Epithelial cell of esophagus (primary cell): ENCODE measurements at regions not wholly inside any gene's neighbourhood (a gene's known extent, or its start where the extent isn't known, plus 50 kb on each side); places are given as distances from the start of the nearest gene placed in this dataset.

Experiments
- DNase-seq: peaks from one replicate; pipeline ENCODE4 v3.0.0; 2010; ENCODE audit warnings: low read depth
- H3K4me3 ChIP-seq: 2 replicates; pipeline ENCODE4 v1.5.1; 2011; ENCODE audit warnings: mild to moderate bottlenecking, low read length, control low read depth
- TF ChIP-seq, protein P1 (sequence below): IDR thresholded peaks from 2 replicates; pipeline ENCODE4 v1.5.1; 2011; ENCODE audit warnings: low read depth, mild to moderate bottlenecking, low read length, control low read depth, inconsistent platforms; ENCODE audit not compliant: insufficient read depth; ENCODE audit errors: missing control alignments

DNA sequence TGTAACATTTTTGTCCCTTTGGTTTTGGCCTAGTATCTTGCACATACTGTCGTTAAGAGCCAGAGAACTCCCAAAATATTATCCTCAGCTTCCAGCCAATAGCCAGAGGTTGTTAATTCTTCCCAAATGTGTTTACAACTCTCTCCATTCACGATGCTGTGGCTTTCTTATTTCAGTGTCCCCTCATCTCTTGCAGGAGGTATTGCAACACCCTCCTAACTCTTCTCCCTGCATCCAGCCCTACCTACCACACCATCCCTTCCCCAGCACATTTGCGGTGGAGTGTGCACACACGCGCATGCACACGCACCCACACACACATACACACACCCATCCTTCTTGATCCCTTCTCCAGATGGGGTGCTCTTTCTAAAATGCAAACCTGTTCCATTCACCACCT lies 75.6 kb upstream of the LMO2 start:
- no peak for DNase-seq
- H3K4me3 ChIP-seq: no peak overlapping the region
- TF ChIP-seq, protein P1, sequence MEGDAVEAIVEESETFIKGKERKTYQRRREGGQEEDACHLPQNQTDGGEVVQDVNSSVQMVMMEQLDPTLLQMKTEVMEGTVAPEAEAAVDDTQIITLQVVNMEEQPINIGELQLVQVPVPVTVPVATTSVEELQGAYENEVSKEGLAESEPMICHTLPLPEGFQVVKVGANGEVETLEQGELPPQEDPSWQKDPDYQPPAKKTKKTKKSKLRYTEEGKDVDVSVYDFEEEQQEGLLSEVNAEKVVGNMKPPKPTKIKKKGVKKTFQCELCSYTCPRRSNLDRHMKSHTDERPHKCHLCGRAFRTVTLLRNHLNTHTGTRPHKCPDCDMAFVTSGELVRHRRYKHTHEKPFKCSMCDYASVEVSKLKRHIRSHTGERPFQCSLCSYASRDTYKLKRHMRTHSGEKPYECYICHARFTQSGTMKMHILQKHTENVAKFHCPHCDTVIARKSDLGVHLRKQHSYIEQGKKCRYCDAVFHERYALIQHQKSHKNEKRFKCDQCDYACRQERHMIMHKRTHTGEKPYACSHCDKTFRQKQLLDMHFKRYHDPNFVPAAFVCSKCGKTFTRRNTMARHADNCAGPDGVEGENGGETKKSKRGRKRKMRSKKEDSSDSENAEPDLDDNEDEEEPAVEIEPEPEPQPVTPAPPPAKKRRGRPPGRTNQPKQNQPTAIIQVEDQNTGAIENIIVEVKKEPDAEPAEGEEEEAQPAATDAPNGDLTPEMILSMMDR: no peak

DNA sequence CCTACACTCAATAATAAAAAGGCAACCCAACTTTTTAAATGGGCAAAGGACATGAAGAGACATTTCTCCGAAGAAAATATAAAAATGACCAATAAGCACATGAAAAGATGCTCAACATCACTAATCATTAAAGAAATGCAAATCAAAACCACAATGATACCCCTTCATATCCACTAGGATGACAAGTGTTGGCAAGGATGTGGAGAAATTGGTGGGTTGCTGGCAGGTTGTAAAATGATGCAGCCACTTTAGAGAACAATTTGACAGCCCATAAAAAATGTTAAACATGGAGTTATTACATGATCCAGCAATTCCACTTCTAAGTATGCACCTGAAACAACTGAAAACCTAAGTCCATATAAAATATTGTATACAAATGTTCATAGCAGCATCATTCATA lies 73.2 kb upstream of the LMO2 start:
- TF ChIP-seq, protein P1: no peak

DNA sequence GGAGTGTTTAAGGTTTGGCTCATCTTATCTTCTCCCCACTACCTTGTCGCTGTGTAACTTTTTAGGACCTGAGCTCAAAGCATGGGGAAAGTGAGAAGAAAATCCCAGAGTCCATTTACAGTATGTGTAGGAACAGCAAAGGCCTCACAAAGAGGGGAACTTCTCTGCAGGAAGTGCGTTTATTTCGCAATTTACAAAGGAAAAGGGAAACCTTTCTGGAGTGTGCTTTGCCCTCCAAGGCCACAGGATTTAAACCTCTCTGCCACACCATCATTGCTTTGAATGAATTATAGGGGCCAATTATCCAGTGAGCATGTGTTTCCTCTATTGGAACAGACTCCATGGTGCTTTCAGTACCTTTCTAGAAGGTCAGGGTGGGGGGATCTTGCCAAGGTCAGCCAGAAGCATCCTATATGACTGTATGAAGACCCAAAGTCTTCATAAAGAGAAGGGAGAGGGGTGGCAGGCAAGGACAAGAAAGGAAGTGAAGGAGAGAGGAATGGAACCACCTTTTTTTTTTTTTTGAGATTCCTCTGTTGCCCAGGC lies 68.1 kb upstream of the LMO2 start:
- TF ChIP-seq, protein P1: no peak

More for the DNA sequence above, 73.2 kb upstream of the LMO2 start:
- DNase-seq: no peak
- H3K4me3 ChIP-seq: no peak overlapping the region

DNA sequence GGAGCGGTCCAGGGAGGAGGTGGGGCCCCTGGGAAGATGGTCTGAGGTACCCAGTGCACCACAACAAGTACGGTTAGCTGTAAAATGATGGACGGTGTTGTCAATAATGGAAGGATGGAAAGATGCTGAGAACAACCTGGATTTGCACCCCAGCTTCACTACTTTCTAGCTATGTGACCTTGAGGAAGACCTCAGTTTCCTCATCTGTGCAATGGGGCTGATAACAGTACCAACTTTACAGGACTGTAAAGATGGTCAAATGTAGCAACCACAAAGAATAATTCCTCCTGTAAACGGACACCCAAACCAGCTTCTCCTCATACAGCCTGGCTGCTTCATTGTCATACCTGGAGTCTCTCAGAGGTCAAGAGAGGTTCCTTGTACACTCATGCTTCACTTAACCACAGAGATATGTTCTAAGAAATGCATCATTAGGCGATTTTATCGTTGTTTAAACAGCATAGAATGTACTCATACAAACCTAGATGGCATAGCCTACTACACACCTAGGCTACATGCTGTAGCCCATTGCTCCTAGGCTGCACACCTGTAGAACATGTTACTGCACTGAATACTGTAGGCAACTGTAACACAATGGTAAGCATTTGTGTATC lies 65.5 kb upstream of the LMO2 start:
- DNase-seq: no peak
- no peak overlapping the region for H3K4me3 ChIP-seq
- TF ChIP-seq, protein P1: no peak

More for the DNA sequence above, 68.1 kb upstream of the LMO2 start:
- no peak overlapping the region for H3K4me3 ChIP-seq
- no peak for DNase-seq

DNA sequence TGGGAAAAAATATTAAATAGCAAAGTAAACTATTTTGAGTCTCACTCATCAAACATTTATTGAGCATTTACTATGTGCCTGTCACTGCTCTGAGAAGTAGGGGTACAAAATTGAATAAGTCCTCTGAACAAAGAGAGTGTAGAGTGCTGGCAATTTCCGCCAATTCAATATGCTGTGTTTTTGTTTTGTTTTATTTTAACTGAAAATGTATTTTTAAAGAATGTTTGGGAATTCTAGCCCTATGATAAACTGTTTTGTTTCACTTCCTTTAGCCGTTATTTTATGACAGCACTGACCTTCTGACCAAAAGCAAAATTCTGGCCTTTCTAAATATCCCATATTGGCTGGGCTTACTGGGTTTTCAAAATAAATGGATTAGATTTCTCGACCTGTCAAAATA lies 64.7 kb upstream of the LMO2 start:
- DNase-seq: no peak
- TF ChIP-seq, protein P1: no peak
- no peak overlapping the region for H3K4me3 ChIP-seq

DNA sequence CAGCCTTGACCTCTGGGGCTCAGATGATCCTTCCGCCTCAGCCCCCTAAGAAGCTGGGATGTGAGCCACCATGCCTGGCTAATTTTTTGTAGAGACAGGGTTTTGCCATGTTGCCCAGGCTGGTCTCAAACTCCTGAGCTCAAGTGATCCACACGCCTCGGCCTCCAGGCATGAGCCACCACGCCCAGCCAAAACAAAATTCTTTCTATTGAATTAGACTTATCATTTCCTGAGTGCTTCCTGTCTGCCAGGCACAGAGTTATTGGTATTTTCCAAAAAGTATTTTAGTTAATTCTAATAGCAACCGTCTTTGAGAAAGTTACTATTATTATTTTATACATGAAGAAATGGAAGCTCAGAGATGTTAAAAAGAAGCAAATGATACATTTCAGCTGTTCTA lies 61.4 kb upstream of the LMO2 start:
- no peak for DNase-seq
- TF ChIP-seq, protein P1: no peak
- H3K4me3 ChIP-seq: no peak overlapping the region

DNA sequence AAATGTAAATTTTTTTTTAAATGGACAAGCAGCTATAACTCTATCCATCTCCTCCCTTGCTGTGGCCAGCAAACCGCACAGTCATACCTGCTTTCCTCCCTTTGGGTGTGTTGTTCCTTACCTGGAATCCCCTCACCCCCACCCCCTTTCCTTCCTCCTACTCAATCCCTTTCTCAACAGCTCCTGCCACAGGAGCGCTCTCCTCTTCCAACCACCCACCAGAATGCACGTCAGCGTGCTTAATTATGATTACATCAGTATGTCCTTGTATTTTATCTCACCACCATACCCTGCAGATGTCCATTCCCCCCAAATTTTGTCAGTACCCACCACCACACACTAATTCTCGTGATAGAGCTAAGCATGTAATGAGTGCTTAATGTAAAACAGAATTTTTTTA lies 60.9 kb upstream of the LMO2 start:
- H3K4me3 ChIP-seq: no peak overlapping the region
- TF ChIP-seq, protein P1: no peak
- no peak for DNase-seq
